Progenitor cell of endocrine pancreas (in vitro differentiated cells): ENCODE measurements at regions not wholly inside any gene's neighbourhood (a gene's known extent, or its start where the extent isn't known, plus 50 kb on each side); places are given as distances from the start of the nearest gene placed in this dataset.

Source experiments
- DNase-seq: peaks from one replicate; pipeline ENCODE4 v3.0.0; 2021; ENCODE audit warnings: low spot score; ENCODE audit not compliant: unreplicated experiment
- H3K27ac Mint-ChIP-seq: 2 replicates; pipeline ENCODE4 v1.8.0; 2021; ENCODE audit warnings: mild to moderate bottlenecking, moderate library complexity, mixed read lengths
- H3K27me3 Mint-ChIP-seq: 2 replicates; pipeline ENCODE4 v1.8.0; 2021; ENCODE audit warnings: mixed read lengths
- H3K36me3 Mint-ChIP-seq: 2 replicates; pipeline ENCODE4 v1.8.0; 2022; ENCODE audit warnings: mixed read lengths; ENCODE audit not compliant: insufficient read depth
- H3K4me1 Mint-ChIP-seq: 2 replicates; pipeline ENCODE4 v1.8.0; 2021; ENCODE audit warnings: low read depth, mixed read lengths
- H3K4me3 Mint-ChIP-seq: 2 replicates; pipeline ENCODE4 v1.8.0; 2021; ENCODE audit warnings: low read depth, mild to moderate bottlenecking, moderate library complexity, mixed read lengths
- H3K9me3 Mint-ChIP-seq: 2 replicates; pipeline ENCODE4 v1.8.0; 2021; ENCODE audit warnings: low read depth, mixed read lengths
- CTCF ChIP-seq: fragments of 200-600 bp; sonication (generic); IDR thresholded peaks from one replicate; pipeline ENCODE4 v1.5.0; 2021; ENCODE audit warnings: antibody characterized with exemption, mild to moderate bottlenecking; ENCODE audit not compliant: unreplicated experiment

GRCh38 chr2:82526277-82526676, 1932.8 kb downstream of the SUCLG1 start:
- TF ChIP-seq CTCF = no peak
- no peak overlapping the region for H3K27ac Mint-ChIP-seq
- H3K36me3 Mint-ChIP-seq = no peaks in the 10 kb centered on the region
- H3K9me3 Mint-ChIP-seq = peaks cover 14% of the 10 kb centered on the region
- no peak for DNase-seq
- H3K4me3 Mint-ChIP-seq = no peak overlapping the region
- no peaks in the 10 kb centered on the region for H3K4me1 Mint-ChIP-seq
- H3K27me3 Mint-ChIP-seq = no peaks in the 10 kb centered on the region

GRCh38 chr2:82525744-82526143, 1933.3 kb downstream of the SUCLG1 start:
- no peak for DNase-seq
- no peak for TF ChIP-seq CTCF
- Mint-ChIP-seq H3K4me3 (no peak overlapping the region), H3K4me1 (no peaks in the 10 kb centered on the region), H3K9me3 (peaks cover 14% of the 10 kb centered on the region), H3K36me3 (no peaks in the 10 kb centered on the region), H3K27me3 (no peaks in the 10 kb centered on the region), H3K27ac (no peak overlapping the region)

- Mint-ChIP-seq H3K36me3 (no peaks in the 10 kb centered on the region), H3K27me3 (no peaks in the 10 kb centered on the region), H3K4me3 (no peak overlapping the region), H3K27ac (no peak overlapping the region), H3K9me3 (peaks cover 14% of the 10 kb centered on the region), H3K4me1 (no peaks in the 10 kb centered on the region)
- DNase-seq = no peak
- TF ChIP-seq CTCF = no peak
Measured at GRCh38 chr2:82524826-82525225, 1934.3 kb downstream of the SUCLG1 start.

GRCh38 chr2:82511894-82512293, 1947.2 kb downstream of the SUCLG1 start:
- no peak for TF ChIP-seq CTCF
- peaks cover 3% of the 10 kb centered on the region for H3K9me3 Mint-ChIP-seq

GRCh38 chr2:82508702-82509101, 1950.4 kb downstream of the SUCLG1 start:
- Mint-ChIP-seq H3K27me3 (no peaks in the 10 kb centered on the region), H3K4me1 (no peaks in the 10 kb centered on the region), H3K9me3 (peaks cover 3% of the 10 kb centered on the region), H3K4me3 (no peak overlapping the region), H3K27ac (no peak overlapping the region), H3K36me3 (no peaks in the 10 kb centered on the region)
- no peak for DNase-seq
- TF ChIP-seq CTCF = no peak

More at GRCh38 chr2:82511894-82512293, 1947.2 kb downstream of the SUCLG1 start:
- H3K27me3 Mint-ChIP-seq = no peaks in the 10 kb centered on the region
- DNase-seq = no peak
- no peak overlapping the region for H3K4me3 Mint-ChIP-seq
- H3K4me1 Mint-ChIP-seq = no peaks in the 10 kb centered on the region
- no peaks in the 10 kb centered on the region for H3K36me3 Mint-ChIP-seq
- H3K27ac Mint-ChIP-seq = no peak overlapping the region

GRCh38 chr2:82507657-82508056, 1951.4 kb downstream of the SUCLG1 start:
- H3K36me3 Mint-ChIP-seq = no peaks in the 10 kb centered on the region
- H3K4me3 Mint-ChIP-seq = no peak overlapping the region

More at GRCh38 chr2:82507657-82508056, 1951.4 kb downstream of the SUCLG1 start:
- Mint-ChIP-seq H3K27me3 (no peaks in the 10 kb centered on the region), H3K4me1 (no peaks in the 10 kb centered on the region), H3K27ac (no peak overlapping the region), H3K9me3 (peaks cover 4% of the 10 kb centered on the region)
- DNase-seq = no peak
- TF ChIP-seq CTCF = no peak
